ENCODE measurements at regions not wholly inside any gene's neighbourhood (a gene's known extent, or its start where the extent isn't known, plus 50 kb on each side); places are given as distances from the start of the nearest gene placed in this dataset.

GRCh38 chr14:100645196-100645981, 58.2 kb upstream of the BEGAIN start:
- TF ChIP-seq ZFX (IDR thresholded peaks at IDR 0.05) (no peak), CTCF (conservative IDR thresholded peaks at IDR 0.05) (peak; percentile 94)
- H3K27ac ChIP-seq, result no peak overlapping the region

- H3K27ac ChIP-seq, result no peak overlapping the region
Measured at GRCh38 chr14:100645982-100646314, 58.7 kb upstream of the BEGAIN start.

GRCh38 chr14:100648474-100649172, 61.4 kb upstream of the BEGAIN start:
- no peak overlapping the region for H3K27ac ChIP-seq

More at GRCh38 chr14:100645982-100646314, 58.7 kb upstream of the BEGAIN start:
- TF ChIP-seq ZFX (IDR thresholded peaks at IDR 0.05) (no peak), CTCF (conservative IDR thresholded peaks at IDR 0.05) (peak; percentile 76)

GRCh38 chr14:100649173-100649519, 61.9 kb upstream of the BEGAIN start:
- H3K27ac ChIP-seq, result no peak overlapping the region
- no peak for TF ChIP-seq ZFX (IDR thresholded peaks at IDR 0.05)
- no peak for TF ChIP-seq CTCF (conservative IDR thresholded peaks at IDR 0.05)

More at GRCh38 chr14:100648474-100649172, 61.4 kb upstream of the BEGAIN start:
- TF ChIP-seq CTCF (conservative IDR thresholded peaks at IDR 0.05), result no peak
- no peak for TF ChIP-seq ZFX (IDR thresholded peaks at IDR 0.05)

- no peak overlapping the region for H3K27ac ChIP-seq
- TF ChIP-seq ZFX (IDR thresholded peaks at IDR 0.05), result no peak
- TF ChIP-seq CTCF (conservative IDR thresholded peaks at IDR 0.05), result no peak
Measured at GRCh38 chr14:100651999-100652508, 64.8 kb upstream of the BEGAIN start.

GRCh38 chr14:100652744-100653143, 65.5 kb upstream of the BEGAIN start:
- no peak for TF ChIP-seq ZFX (IDR thresholded peaks at IDR 0.05)
- TF ChIP-seq CTCF (conservative IDR thresholded peaks at IDR 0.05), result no peak

GRCh38 chr14:100653409-100653808, 66.2 kb upstream of the BEGAIN start:
- H3K27ac ChIP-seq, result no peak overlapping the region

More at GRCh38 chr14:100652744-100653143, 65.5 kb upstream of the BEGAIN start:
- H3K27ac ChIP-seq, result no peak overlapping the region

More at GRCh38 chr14:100653409-100653808, 66.2 kb upstream of the BEGAIN start:
- TF ChIP-seq CTCF (conservative IDR thresholded peaks at IDR 0.05) (peak; percentile 82), ZFX (IDR thresholded peaks at IDR 0.05) (no peak)
